ENCODE measurements at regions not wholly inside any gene's neighbourhood (a gene's known extent, or its start where the extent isn't known, plus 50 kb on each side); places are given as distances from the start of the nearest gene placed in this dataset.

DNA sequence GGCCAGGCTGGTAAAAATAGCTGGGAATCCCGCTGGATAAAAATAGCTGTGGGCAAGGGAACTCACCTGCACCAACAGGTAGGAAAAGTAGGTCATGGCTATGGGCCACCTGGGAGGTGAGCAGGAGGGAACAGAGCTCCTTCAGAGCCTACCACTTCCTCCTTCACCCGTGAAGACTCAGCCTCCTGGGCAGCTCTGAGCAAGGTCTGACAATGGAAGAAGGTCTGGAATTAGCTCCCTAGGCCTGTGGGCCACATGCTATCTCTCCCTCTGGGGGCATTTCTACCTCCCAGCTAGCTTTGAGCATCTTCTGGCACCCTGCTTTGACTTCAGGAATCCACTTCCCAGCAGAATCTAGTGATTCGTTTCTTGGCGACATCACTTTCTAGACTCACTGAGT lies 153.9 kb downstream of the MRPL14 start:
- Mint-ChIP-seq H3K27me3 (ENCODE audit: low read depth) (peaks cover 23% of the 10 kb centered on the region), H3K9me3 (no peaks in the 10 kb centered on the region), H3K4me1 (ENCODE audit: low read depth) (no peaks in the 10 kb centered on the region), H3K27ac (no peak overlapping the region), H3K4me3 (no peak overlapping the region), H3K36me3 (ENCODE audit: low read depth) (no peaks in the 10 kb centered on the region)
- no peak for DNase-seq (ENCODE audit: low spot score)

DNA sequence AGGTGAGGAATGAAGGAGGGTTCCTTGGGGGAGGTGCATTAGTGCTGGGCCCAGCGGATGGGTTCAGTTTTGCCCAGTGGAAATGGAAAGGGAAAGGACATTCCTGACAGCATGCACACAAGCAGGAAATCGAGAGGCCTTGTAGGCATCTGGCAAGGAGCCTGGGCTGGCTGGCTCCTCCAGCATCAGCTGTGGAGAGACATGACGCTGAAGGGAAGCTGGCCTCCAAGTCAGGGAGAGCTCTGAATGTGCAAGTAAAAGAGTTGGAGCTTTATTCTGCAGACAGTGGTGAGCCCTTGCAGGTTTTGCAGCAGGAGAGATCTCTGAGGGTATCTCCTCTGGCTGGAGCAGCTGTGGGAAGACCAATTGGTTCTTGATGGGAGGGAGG lies 154.3 kb downstream of the MRPL14 start:
- H3K4me3 Mint-ChIP-seq, result no peak overlapping the region
- H3K4me1 Mint-ChIP-seq (ENCODE audit: low read depth), result no peaks in the 10 kb centered on the region
- no peaks in the 10 kb centered on the region for H3K9me3 Mint-ChIP-seq
- H3K36me3 Mint-ChIP-seq (ENCODE audit: low read depth), result no peaks in the 10 kb centered on the region
- H3K27ac Mint-ChIP-seq, result no peak overlapping the region
- peaks cover 21% of the 10 kb centered on the region for H3K27me3 Mint-ChIP-seq (ENCODE audit: low read depth)
- no peak for DNase-seq (ENCODE audit: low spot score)

DNA sequence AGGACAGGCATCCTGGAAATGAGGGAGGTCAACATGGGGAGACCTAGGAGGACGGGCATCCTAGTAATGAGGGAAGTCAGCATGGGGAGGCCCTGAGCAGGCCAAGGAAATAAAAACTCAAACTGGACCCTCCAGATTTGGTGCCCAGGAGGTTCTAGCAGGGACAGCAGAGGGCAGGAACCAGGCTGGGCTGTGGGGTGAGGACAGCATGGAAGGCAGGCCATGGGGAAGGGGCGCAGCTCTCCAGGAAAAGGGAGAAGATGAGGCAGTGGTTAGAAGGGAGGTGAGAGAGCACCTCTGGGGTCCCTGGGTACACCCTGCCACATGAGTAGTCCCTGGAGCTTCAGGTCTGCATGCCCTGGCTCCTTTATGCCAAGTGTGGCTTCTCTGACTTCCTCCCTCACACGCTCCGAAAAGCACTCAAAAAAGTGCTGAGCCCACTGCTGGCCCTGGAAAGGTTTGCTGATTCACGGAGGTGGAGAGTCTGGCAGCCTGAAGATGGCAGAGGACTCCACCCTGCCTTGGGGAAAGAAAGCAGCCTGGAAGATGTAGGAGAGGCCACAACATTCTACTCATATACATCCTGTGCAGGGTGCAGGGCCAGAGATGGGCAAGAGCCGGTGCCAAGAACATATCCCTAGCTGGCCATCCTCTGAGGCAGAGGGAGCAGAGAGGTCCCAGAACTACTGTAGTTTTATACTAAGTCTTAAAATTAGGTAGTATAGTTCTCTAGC lies 154.9 kb downstream of the MRPL14 start:
- H3K27ac Mint-ChIP-seq, result no peak overlapping the region
- H3K36me3 Mint-ChIP-seq (ENCODE audit: low read depth), result no peaks in the 10 kb centered on the region
- H3K9me3 Mint-ChIP-seq, result no peaks in the 10 kb centered on the region
- peaks cover 17% of the 10 kb centered on the region for H3K27me3 Mint-ChIP-seq (ENCODE audit: low read depth)
- H3K4me3 Mint-ChIP-seq, result no peak overlapping the region
- DNase-seq (ENCODE audit: low spot score), result no peak
- H3K4me1 Mint-ChIP-seq (ENCODE audit: low read depth), result no peaks in the 10 kb centered on the region

DNA sequence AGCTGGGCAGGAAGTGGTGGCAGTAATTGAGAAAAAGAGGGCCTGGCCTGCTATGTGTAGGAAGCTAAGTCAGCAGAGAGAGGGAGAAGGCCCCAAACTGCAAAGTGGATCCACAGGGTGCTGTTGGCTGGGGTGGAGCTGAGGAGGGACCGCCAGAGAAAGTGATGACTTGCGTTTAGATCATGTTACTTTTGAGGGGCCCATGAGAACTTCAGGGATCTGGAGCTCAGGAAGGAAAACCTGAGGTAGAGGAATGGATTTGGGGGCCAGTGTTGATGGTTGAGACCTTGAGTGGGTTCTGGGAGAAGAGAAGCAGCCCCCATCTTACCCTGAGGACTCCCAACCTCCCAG lies 155.5 kb downstream of the MRPL14 start:
- H3K9me3 Mint-ChIP-seq, result no peaks in the 10 kb centered on the region

DNA sequence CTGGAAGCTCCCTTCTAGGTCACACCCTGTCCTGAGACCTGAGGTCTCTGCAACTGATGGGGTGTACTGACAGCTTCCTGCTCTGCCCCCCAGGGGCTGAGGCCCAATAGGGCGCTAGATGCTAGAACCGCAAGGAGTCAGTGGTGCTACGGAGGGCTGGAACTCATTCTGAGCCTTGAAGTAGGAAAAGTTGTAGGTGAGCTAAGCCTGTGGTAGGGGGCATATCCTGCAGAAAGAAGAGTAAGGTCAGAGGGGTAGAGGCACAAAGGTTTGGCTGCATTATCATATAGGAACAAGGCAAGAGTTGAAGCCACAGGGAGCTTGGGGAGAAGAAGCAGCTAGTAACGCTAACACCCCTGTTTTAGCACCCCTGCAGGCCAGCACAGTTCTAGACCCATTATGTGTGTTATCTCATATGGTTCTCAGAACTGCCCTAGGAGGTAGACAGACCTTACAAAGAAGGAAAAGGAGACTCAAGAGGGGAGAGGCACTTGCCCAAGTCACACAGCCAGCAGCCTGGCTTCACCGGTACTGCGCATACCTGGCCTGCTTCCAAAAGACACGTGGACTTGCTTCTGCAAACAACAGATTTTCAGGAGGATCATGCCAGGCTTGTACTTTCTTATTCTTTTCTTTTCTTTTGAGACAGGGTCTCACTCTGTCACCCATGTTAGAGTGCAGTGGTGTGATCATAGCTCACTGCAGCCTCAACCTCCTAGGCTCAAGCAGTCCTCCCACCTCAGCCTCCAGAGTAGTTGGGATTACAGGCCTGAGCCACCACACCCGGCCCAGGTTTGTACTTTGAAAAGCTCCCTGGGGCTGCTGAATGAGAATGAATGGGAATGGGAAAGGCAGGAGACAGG lies 156.1 kb downstream of the MRPL14 start:
- no peak overlapping the region for H3K27ac Mint-ChIP-seq
- no peaks in the 10 kb centered on the region for H3K9me3 Mint-ChIP-seq
- peaks cover 13% of the 10 kb centered on the region for H3K27me3 Mint-ChIP-seq (ENCODE audit: low read depth)
- no peaks in the 10 kb centered on the region for H3K4me1 Mint-ChIP-seq (ENCODE audit: low read depth)
- H3K4me3 Mint-ChIP-seq, result no peak overlapping the region
- DNase-seq (ENCODE audit: low spot score), result no peak
- no peaks in the 10 kb centered on the region for H3K36me3 Mint-ChIP-seq (ENCODE audit: low read depth)

More for the DNA sequence above, 155.5 kb downstream of the MRPL14 start:
- Mint-ChIP-seq H3K4me1 (ENCODE audit: low read depth) (no peaks in the 10 kb centered on the region), H3K36me3 (ENCODE audit: low read depth) (no peaks in the 10 kb centered on the region), H3K4me3 (no peak overlapping the region), H3K27me3 (ENCODE audit: low read depth) (peaks cover 17% of the 10 kb centered on the region), H3K27ac (no peak overlapping the region)
- no peak for DNase-seq (ENCODE audit: low spot score)

DNA sequence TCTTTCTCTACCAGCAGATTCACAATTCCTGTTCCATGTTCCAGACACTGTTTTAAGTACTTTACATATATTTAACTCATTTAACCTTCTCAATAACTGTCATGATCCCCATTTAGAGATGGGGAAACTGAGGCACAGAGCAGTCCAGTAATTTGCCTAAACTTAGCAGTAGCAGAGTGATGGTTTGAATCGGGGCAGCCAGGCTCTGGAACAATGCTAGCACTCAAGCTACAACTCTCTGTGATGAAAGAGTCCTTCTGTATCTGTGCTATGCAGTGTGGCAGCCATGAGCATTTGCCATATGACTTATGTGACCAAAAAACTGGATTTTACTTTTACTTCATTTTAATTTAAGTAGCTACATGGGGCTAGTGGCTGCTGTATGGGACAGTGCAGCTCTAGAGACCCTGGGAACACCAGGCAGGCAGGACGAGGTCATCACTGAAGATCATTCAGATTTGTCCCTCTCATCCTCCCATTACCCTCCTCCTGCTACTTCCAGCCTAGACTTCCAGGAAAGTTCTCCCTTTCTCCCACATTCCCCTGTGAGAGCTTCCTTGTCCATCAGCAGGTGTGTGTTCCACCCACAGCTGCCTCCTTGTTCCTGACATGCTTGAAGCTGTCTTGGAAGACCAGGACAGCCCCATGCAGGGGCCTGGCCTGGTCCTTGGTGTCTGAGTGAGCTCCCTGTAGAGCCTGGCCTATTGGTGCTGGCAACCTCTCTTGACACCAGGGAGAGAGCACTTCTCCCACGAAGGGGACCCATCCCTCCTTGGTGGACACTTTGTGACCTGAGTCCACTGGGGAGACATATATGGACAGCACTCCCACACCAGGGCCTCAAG lies 157.0 kb downstream of the MRPL14 start:
- Mint-ChIP-seq H3K9me3 (no peaks in the 10 kb centered on the region), H3K27me3 (ENCODE audit: low read depth) (peaks cover 16% of the 10 kb centered on the region), H3K27ac (no peak overlapping the region), H3K4me3 (no peak overlapping the region), H3K4me1 (ENCODE audit: low read depth) (no peaks in the 10 kb centered on the region), H3K36me3 (ENCODE audit: low read depth) (no peaks in the 10 kb centered on the region)
- no peak for DNase-seq (ENCODE audit: low spot score)

DNA sequence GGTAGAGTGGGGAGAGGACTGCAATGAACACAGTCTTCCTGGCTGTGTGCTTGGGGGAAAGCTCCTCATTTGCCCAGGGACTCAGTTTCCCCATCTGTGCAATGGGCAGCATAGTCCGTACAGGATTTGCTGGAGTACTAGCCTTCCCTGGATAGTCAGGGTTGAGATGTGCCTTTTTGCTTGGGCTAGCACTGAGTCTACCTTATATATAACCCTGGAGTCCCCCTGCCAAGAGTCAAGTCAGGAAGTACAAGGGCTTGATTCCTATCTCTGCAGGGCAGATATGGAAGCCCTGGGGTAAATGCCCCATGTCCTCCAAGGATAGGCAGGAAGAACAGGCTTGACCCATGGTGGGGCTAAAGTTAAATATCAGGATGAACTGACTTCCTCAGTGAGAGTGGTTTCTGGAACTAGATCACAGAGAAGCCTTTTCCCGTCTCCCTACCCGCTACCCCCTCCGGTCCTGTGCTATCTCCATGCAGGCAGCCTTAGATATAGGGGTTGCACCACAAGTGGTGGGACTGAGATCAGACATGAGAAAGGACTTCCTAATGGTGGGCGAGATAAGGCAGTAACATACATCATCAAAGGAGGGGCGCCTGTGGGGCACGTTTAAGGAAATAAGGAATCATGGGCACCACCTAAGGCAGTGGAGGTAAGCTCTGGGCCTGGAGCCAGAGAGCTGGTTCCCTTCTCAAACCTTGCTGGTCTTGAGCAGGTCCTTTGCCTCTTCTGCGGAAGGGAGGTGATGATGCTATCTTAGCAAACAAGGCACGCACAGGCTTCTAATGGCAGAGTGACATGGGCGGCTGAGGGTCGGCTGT lies 157.9 kb downstream of the MRPL14 start:
- Mint-ChIP-seq H3K9me3 (no peaks in the 10 kb centered on the region), H3K4me3 (no peak overlapping the region), H3K4me1 (ENCODE audit: low read depth) (no peaks in the 10 kb centered on the region), H3K27ac (no peak overlapping the region), H3K36me3 (ENCODE audit: low read depth) (no peaks in the 10 kb centered on the region), H3K27me3 (ENCODE audit: low read depth) (peaks cover 8% of the 10 kb centered on the region)
- DNase-seq (ENCODE audit: low spot score), result no peak

DNA sequence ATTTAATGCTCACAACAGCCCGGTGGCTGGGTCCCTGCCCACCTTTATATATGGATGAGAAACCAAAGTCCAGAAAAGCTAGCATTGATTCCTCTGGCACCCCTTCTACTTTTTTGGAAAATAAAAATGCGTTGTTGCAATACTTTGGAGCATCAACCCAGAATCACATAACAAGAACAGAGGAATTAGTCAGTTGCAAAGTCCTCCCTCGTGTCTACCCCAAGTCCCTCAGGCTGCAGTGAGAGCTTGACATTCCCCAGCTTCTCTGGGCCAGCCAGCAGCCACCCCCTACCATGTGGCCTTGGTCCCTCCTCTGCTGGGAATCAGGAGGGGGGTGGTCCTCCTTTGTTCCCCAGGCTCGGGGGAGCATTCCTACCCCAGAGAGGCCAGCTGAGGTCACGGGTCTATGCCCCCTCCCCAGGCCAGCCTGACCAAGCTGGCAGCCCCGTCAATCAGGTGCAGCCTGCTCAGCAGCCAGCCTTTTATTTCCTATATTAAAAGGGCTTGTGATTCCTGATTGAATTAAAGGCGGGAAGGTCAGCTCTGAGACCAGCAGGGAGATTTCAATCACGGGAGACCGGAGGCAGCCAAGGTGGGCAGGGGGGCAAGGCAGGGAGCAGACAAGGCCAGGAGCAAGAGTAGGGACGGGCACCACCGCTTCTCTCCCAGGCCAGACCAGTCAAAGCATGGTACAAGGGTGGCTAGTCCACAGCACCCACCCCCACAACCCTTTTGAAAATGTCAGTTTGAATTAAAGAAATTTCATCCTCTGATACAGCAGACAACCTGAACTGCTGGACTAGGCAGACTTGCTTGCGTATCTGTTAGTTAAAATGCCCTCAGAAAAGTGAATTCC lies 158.9 kb downstream of the MRPL14 start:
- Mint-ChIP-seq H3K36me3 (ENCODE audit: low read depth) (no peaks in the 10 kb centered on the region), H3K4me3 (no peak overlapping the region), H3K27ac (no peak overlapping the region), H3K9me3 (no peaks in the 10 kb centered on the region), H3K27me3 (ENCODE audit: low read depth) (peaks cover 6% of the 10 kb centered on the region), H3K4me1 (ENCODE audit: low read depth) (no peaks in the 10 kb centered on the region)
- DNase-seq (ENCODE audit: low spot score), result no peak

DNA sequence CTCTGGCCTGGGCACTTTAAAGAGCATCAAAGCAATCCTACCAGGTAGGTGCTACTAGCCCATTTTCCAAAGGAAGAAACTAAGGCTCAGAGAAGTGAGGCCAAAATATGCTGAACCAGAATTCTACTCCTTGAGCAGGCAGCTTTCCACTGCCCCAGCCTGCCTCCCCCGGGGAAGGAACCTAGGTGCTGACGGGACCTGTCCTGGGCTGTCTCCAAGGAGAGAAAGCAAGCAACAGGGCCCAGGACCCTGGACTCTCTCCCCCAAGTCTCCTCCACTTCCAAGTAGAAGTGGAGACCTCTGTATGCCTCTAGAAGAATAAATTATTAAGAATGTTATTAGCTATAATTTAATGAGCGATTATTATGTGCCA lies 159.5 kb downstream of the MRPL14 start:
- H3K9me3 Mint-ChIP-seq, result no peaks in the 10 kb centered on the region
- no peaks in the 10 kb centered on the region for H3K4me1 Mint-ChIP-seq (ENCODE audit: low read depth)
- no peaks in the 10 kb centered on the region for H3K36me3 Mint-ChIP-seq (ENCODE audit: low read depth)
- H3K4me3 Mint-ChIP-seq, result no peak overlapping the region
- peaks cover 7% of the 10 kb centered on the region for H3K27me3 Mint-ChIP-seq (ENCODE audit: low read depth)
- no peak for DNase-seq (ENCODE audit: low spot score)
- no peak overlapping the region for H3K27ac Mint-ChIP-seq

DNA sequence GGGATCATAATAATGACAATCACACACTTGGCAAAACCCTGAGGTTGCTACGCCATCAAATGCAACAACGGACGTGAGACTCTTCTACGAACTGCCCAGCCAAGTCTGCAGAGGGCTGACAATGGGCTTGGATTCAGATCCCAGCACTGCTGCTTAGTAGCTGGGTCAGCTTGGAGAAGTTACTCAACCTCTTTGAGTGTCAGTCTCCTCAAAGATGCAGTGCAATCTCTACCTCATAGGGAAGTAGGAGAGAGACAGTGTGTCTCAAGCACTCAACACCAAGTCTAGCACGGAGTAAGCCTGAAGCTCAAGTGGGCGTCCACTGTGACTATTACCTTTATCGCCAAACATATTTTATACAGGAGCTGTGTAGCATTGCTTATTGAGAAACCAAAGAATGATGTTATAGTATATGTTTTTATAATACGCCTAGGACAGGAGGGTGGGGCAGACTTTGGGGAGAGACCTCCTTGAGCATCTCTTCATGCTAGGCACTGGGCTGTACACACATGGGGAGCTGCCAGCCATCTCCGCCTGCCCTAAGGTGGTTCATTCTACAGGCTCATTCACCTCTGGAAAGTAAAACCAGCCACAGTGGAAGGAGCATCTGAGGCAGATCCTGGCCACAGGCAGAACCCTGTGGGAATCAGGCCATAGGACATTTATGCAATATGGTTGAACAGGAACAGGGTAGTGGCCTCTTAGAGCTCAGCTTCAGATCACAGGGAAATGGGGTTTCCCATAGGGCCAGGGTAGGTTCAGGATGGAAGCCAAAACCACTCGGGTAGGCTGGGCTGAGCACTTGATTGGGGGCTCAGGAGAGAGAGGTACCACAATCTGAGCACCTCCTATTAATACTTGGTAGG lies 160.2 kb downstream of the MRPL14 start:
- Mint-ChIP-seq H3K4me1 (ENCODE audit: low read depth) (no peaks in the 10 kb centered on the region), H3K4me3 (no peak overlapping the region), H3K27me3 (ENCODE audit: low read depth) (peaks cover 8% of the 10 kb centered on the region), H3K36me3 (ENCODE audit: low read depth) (no peaks in the 10 kb centered on the region), H3K9me3 (no peaks in the 10 kb centered on the region), H3K27ac (no peak overlapping the region)
- DNase-seq (ENCODE audit: low spot score), result no peak

DNA sequence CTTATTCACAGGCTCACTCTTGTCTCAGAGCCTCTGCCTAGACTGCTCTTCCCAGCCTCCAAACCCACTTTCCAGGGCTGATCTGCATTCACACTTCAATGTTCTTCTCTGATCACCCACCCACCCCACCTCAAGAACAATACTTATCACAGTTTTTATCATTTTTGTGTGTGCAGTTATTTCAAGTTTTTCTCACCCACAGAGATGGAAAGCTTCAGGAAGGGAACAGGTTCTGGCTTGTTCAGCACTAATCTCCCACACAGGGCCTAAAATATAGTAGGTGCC lies 160.9 kb downstream of the MRPL14 start:
- H3K27me3 Mint-ChIP-seq (ENCODE audit: low read depth), result peaks cover 15% of the 10 kb centered on the region
- no peaks in the 10 kb centered on the region for H3K36me3 Mint-ChIP-seq (ENCODE audit: low read depth)
- H3K9me3 Mint-ChIP-seq, result no peaks in the 10 kb centered on the region
- peak overlapping the region; percentile 12 for H3K27ac Mint-ChIP-seq
- no peaks in the 10 kb centered on the region for H3K4me1 Mint-ChIP-seq (ENCODE audit: low read depth)
- DNase-seq (ENCODE audit: low spot score), result no peak
- H3K4me3 Mint-ChIP-seq, result no peak overlapping the region

DNA sequence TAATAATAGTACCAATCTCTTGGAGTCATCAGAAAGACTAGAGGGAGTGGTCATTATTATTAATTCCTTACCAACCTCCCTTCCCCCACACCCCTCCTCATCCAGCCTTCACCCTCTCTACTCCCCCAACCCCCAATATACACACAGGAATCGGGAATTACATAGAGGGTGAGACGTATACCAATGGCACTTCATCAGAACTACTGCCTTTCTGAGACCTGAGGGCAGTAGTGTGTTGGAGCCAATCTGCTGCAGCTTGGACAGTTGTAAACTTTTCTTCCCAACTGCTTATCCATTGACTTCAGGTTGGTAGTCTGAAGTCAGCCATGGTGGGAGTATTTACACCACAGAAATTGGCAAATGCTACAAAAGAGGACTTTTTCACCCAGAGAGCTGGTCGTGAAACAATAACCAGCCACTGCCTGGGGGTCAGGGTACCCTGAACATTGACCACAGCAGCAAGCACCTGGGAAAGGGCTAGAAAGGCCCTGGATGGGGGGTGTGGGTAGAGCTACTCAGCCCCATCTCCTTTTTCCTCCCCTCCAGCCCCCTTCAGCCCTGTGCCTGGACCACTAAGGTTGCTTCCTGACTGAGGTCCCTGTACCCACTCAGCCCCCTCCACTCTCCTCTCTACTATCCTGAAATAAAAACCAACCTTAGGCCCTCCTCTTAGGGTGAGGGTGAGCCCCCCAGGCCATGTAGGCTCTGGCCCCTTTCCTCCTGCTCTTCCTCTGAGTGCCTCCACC lies 161.5 kb downstream of the MRPL14 start:
- DNase-seq (ENCODE audit: low spot score), result no peak
- Mint-ChIP-seq H3K27ac (peak overlapping the region; percentile 12), H3K4me3 (no peak overlapping the region), H3K4me1 (ENCODE audit: low read depth) (no peaks in the 10 kb centered on the region), H3K36me3 (ENCODE audit: low read depth) (no peaks in the 10 kb centered on the region), H3K27me3 (ENCODE audit: low read depth) (peaks cover 19% of the 10 kb centered on the region), H3K9me3 (no peaks in the 10 kb centered on the region)
